GM19043 (cell line): ENCODE measurements at regions not wholly inside any gene's neighbourhood (a gene's known extent, or its start where the extent isn't known, plus 50 kb on each side); places are given as distances from the start of the nearest gene placed in this dataset.

Experiments used
- ATAC-seq: cut with Tn5 transposase; IDR thresholded peaks from one replicate; pipeline ENCODE4 v1.9.1; 2021; ENCODE audit warnings: low read depth; ENCODE audit not compliant: unreplicated experiment

DNA sequence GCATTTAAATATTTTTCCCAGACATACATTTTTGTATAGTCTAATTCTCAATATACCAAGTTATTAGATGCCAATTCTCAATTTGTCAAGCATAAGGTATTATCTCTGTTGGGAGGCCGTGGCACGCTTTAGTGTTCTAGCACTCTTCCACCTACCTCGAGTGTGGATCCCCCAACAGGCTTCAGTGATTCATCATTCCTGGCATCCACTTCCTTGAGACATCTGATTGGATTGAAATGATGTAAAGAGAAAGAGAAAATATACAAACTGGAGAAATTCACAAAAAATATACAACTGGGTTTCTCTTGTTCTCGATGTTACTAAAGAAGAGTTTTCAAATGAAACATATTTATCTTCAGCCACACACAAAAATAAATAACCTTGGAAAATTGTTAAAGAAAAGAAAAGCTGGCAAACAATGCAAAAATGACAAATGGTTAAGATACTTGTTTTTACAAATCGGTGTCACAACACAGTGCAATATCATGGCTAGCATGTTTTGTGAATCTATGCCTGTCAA lies 218.0 kb upstream of the CDIN1 start:
- no peak for ATAC-seq

DNA sequence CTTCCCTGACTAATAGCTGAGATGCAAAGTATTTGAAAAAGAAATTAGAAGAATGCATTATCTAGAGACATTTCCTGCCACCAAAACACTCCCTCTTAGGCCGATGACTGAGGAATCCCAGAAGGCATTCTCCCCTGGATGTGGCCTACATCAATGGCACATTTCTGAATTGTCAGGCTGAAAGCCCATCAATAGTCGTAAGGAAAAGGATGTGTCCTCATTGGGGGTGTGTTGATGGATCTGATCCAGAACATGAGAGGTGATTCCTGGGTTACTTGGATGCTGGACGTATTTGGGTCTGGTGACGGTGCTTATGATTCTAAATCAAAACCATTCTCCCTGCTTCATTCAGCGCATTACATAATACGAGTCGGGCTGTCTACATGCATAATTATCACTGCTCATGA lies 216.9 kb upstream of the CDIN1 start:
- no peak for ATAC-seq

DNA sequence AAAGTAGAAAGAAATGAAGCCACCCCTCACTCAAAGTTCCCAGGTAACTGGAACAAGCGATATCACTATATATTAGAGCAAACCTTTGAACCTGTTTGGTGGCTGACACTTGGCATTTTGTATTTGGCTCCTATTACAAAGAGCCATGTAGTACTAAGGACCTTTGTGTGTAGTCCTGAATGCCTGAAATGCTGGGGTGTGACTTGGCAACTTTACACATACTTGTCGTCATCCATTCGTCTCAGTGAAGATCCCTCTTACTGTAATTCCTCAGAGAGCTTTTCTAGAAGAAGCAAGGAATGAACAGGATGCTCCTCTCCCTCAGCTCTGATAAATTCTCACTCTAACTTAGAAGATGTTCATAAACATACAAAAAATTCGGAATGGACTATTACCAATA lies 216.1 kb upstream of the CDIN1 start:
- ATAC-seq: no peak

DNA sequence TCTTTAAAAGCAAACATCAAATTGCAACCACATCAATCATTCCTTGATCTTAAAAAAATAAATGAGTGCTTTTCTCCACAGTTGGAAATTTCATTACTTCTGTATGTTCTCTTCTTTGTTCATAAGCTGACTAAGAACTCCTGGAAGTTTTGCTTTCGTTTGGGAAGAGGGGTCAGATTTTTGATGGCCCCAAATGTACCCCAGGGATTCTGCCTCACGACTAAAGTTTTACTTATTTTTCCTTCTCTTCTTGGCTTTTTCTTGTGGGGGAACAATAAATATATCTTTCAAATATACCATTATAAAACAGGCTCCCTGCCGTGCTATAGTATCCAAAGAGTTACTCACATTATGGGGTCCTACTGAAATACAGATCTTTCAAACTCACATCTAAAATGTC lies 215.0 kb upstream of the CDIN1 start:
- no peak for ATAC-seq

DNA sequence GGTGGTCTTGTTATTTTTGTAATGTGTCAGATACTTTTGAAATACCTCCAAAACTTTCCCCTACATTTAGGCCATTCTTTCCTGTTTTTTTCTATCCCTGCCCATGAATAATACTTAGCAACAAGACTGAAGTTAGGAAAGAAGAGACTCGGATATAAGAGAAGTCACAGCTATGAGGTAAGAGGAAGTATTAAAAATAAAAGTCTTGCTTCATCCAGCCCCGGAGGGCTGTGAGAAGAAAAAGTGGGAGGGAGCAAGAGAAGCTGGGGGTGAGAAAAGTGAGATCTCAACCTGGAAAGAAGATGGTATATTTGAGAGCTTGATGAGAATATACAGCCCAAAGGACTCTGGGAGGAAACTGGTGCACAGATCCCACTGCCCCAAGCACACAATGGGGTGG lies 213.5 kb upstream of the CDIN1 start:
- ATAC-seq: no peak

DNA sequence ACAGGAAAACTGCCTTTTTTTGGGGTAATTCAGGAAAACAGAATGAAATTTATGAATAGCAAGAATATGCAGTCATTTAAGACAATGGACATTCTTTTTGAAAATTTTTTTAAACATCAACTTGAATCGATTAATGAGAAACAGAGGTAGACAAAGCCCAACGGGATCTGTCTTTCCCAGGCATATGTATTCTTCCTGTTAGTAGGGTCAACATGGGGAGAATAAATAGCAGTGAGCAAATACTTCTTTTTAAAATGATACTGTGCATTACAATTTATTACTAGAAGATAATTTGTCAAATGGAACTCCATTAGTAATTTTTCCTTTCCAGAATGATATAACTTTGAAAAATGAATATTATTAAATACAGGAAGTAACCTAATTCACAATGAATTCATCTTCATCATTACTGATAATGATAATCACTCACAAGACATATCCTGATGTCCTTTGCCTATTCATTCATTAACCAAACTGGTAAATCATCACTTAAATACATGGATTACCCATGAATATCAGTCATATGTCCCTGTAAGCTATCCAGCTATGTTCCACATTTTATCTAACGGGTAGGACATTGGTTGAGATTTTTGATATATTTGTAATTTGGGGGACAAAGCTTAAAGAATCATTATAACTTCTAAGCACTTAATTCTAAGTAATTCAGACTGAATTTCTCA lies 209.2 kb upstream of the CDIN1 start:
- no peak for ATAC-seq

DNA sequence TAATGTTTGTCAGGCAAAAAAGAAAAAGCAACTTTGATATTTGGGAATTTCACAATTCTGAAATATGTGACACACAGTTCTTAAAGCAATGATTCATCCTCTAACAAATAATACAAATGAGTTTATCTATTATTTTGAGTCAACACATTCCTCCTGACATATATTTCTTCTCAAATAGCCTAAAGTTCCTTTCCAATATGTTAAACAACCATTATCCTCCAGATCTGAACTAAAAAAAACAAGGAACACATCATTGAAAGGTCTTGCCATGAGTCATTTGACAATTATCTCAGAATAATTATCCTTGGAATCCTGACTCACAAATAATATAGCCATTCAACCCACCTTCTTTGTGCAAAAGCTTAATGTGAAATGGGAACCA lies 208.7 kb upstream of the CDIN1 start:
- ATAC-seq: no peak

DNA sequence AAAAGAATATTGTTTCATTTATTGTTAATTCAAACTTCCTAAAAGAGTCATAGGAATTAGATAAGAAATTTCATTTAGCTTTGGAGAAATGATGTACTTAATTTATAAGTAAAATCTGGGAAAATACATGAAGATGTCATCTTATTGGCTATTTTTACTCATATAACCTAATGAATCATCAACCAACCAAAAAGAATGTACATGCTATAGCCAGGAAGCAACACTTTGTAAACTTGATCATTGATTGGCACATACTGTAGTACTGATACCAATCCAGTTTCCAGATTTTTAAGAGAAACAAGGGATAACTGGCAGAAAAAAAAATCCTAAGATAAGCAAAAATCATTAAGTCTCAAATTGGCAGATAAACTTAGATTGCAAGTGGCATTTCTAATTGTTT lies 207.9 kb upstream of the CDIN1 start:
- no peak for ATAC-seq

DNA sequence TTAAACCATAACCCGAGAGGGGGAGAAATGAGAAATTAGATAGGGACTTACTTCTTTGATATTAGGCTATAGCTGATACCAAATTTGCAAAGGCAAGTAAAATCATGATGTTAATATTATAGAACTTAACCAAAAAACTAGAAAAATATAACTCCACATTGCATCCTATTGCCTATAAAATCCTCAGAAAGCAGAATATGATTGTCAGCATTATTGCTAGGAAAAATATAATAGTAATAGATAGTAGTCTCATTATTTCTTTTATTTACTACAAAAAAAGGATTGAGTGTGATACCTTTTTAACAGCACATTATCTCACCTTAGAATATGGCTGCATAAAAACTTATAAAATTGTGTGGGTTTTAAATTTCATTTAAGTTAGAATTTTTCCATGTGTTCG lies 206.5 kb upstream of the CDIN1 start:
- no peak for ATAC-seq

DNA sequence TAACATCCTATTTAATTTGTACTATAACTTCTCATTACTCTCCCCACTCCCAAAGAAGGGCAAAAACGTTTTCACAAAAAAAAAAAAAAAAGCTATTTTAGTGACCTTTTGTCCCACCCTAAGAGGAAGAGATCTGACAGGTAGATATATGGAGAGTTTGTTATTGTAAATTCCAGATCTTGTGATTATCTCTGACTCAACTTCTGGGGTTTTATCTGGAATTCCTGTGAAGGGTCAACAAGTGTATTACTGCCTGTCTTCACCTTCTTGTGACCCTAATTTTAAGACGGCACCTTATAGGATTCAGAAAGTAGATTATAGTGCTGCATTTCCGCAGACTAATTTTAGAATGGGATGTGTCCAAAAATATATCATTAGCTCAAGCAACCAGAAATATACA lies 205.9 kb upstream of the CDIN1 start:
- ATAC-seq: no peak

DNA sequence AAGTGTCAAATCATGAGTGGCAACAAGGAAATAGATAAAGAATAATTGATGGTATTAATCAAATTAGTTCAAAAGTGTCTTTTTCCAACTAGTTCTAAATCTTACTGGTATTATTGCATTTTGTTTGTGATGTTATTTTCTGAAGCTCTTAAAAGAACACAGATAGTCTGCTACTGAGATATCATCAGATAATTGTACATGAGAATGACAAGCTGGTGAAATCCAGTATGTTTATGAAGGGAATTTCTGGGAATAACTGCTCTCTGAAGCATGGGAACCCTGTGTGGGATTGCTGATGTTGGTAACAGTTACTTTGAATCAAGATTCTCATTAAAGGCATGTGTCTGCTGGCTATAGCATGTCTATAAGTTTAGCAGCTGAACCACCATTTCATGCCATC lies 190.3 kb upstream of the CDIN1 start:
- no peak for ATAC-seq

DNA sequence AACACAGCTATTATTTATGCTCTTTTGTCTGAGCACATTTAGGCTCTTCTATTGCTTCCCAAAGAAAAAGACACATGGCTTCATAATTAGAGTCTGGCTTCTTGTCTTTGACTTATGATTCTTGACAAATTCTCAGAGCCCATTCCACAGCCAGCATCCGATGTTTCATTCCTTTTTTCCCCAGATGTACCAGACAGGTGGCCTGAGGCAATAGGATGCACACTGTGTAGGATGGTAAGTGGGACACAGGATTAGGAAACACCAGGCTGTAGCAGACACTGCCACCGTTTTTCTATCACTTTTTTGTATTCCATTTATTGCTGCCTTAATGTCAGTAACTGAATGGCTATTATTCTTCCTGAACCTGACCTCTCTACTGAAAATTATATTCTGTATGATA lies 188.9 kb upstream of the CDIN1 start:
- ATAC-seq: no peak

DNA sequence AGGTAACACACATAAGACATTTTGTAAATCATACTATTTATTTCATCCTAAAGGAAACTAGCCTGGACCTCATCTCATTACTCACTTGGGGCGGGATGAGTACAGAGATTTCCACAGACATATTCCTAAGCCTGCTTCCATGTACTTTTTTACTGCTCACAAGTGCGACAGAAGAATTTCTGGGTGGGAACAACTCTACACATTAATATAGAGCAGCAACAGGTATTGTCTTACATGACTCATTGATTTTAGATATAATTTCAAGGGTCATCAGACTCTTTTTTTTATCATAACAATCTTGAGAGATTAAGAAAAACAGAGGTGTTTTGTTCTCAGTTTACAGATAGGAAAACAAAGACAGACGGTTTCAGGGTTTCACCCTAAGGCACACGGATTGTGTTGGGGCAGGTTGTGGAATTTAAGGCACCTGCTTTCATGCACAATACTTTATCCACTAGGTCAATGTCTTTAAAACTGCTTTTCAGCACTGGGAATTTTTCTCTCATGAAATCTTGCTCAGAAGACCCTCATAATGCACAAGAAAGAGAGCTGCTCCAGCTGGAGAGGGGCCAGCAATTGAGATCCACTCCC lies 186.7 kb upstream of the CDIN1 start:
- ATAC-seq: no peak

DNA sequence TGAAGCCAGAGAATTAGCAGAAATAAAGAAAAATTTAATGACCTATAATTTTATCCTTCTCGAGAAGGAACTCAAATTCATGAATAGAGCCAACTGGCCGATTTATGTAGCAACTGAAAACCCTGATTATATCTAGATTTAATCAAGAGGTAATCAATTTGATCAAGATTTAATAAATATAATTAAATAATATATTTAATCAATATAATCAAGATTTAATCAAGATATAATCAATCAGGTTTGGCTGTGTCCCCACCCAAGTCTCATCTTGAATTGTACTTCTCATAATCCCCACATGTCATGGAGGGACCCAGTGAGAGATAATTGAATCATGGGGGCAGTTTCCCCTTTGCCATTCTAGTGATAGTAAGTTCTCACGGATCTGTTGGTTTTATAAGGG lies 181.2 kb upstream of the CDIN1 start:
- ATAC-seq: no peak

DNA sequence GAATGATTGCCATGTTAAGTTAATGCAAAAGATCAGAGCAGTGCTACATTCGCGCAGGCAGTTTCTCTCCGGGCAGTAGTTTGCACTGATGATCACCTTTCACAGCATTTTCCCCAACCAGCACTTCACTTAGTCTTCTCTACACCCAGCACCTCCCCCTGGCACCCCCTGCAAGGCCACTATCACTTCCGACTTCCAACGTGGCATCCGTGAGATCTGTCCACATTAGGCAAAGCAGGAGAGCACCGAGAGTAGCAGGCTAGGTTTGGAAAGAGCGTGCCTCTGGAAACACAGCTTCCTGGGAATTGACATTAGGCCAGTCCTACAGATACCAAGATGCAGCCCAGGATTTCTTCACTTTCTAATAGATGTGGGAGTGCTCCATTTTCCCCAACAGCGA lies 180.2 kb upstream of the CDIN1 start:
- no peak for ATAC-seq

DNA sequence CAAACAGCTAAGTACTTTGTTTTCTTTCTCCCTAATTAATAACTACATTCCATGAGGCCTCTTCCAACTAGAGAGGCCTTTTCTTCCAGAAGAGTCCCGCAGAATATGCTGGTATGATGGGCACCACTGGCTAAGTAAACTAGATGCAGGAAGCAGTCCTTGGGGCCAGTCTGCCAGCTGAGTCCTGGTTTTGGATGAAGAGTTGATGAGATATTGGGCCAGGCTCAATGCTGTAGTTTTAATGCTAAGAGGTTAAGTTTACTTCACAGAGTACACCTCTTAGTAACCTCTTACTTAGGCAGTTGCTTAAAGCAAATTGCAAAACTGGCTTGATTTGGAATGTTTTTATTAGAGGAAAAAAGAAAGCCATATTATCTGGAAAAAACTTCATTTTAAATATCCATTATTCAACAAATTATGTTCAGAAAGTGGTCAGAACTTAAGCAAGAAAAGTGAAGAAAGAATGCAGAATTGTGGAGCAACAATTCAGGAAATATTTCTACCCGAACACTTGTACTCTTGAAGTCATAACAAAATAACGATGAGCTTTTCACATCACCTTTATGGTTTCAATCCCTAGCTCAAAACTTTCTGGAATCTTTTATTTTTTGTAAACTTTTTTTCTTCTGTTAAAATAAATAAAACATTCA lies 178.4 kb upstream of the CDIN1 start:
- no peak for ATAC-seq

DNA sequence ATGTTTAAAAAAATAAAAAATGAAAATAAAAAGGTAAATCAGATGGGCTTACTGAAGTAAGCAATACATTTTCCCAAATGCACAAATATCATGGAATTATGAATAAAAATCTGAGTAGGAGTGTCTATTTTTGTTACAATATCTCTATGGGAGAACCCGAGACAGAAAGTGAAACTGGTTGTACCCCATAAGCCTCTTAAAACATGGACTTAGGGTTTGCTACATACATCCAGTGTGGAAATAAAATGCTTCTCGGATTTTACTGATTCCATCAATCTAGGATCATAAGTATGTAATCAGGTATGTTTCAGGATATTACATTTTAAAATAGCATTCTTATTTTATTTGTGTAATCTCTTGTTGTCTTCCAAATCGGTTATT lies 177.8 kb upstream of the CDIN1 start:
- ATAC-seq: no peak

DNA sequence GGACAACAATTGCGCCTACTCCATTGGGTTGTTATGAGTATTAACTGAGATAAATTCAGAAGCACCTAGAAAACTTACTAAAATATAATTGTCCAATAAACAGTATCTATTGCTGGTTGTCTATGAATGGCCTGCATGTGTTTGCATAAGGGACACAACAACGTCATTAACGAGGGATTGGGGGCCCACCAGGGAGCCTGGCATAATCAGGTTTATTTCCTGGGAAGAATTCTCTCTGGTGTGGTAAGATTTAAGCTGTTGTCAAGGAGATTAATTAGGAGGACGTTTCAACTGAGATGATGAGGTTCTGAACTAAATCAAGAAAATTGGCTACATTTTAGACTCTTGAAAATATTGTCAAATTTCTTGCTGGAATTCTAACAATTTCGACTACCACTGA lies 176.1 kb upstream of the CDIN1 start:
- ATAC-seq: no peak

DNA sequence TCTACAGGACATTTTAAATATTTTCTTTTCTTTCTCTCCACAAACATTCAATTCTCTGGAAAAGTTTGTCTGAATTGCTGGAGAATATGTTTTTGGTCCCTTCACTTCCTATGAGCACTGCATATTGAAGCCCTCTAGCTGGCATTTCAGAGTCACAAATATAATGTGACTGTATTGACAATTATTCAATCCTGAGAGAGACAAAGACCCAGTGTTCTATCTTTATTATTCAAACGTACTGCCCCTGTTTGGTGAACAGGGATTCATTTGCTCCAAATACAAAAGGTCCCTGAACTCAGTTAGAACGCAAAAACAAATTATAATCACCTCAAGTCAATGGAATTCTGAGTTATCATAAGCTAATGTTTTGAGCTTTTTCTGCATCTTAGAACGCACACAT lies 173.1 kb upstream of the CDIN1 start:
- no peak for ATAC-seq

DNA sequence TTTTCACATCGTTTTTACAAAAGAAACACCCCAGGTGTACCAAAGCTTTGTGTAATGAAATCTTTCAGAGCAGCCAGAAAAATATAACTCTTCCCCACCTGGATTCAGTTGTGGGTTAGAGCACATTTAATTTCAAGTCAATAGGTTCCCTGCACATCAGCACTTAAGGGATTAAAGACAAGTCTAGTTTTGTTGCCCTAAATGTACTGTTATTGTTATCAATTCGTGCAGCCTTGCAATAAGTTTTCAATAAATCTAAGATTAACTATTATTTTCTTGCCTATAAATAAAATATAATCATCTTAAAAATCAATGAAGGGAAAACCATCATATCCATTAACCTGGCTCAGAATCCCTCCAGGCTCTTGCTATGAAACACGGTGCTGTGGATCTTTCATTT lies 172.5 kb upstream of the CDIN1 start:
- no peak for ATAC-seq

DNA sequence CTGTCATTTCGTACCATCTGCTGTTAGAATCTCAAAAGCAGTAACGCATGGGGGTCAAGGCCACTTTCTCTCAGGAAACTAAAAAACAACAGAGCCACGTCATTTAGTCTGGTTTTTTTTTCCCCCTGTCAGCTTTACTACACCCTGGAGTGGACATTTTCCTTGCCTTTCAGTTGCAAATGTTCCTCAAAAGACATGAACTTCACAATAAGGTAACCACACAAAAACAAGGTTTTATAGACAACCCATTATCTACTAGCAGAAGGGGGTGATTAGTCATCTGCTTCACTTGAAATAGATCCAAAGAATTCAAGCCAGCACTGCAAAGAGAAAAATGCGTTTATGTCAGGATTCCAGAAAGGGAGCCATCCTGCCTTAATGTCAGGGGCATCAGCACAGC lies 171.8 kb upstream of the CDIN1 start:
- ATAC-seq: no peak

DNA sequence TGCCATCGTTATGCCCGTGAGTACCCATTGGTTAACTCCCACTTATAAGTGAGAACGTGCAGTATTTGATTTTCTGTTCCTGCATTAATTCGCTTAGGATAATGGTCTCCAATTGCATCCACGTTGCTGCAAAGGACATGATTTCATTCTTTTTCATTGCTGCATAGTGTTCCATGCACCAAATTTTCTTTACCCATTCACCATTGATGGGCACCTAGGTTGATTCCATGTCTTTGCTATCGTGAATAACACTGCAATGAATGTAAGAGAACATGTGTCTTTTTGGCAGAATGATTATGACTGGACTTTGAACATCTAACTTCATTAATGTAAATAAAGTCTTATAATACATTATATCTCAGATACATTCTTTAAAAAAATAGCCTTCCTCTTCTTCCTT lies 169.6 kb upstream of the CDIN1 start:
- no peak for ATAC-seq
